GM12878 (cell line): ENCODE measurements at regions not wholly inside any gene's neighbourhood (a gene's known extent, or its start where the extent isn't known, plus 50 kb on each side); places are given as distances from the start of the nearest gene placed in this dataset.
A peak's percentile ranks its signal among the peaks of the same experiment; 100 is the strongest.

Experiments
- ATF3 ChIP-seq: IDR thresholded peaks from 2 replicates; pipeline ENCODE4 v1.6.1; 2011; ENCODE audit warnings: low read depth, mild to moderate bottlenecking, low read length, moderate library complexity, borderline replicate concordance; ENCODE audit errors: extremely low read depth
- CBX3 ChIP-seq: fragments of 200-600 bp; sonication (generic); IDR thresholded peaks from 2 replicates; pipeline ENCODE4 v1.6.1; 2016; ENCODE audit warnings: low read depth, borderline replicate concordance
- FOXK2 ChIP-seq: fragments of 450-650 bp; IDR thresholded peaks from 2 replicates; pipeline ENCODE4 v1.6.1; 2017; ENCODE audit warnings: mild to moderate bottlenecking, moderate library complexity
- HDGF ChIP-seq: fragments of 450-650 bp; IDR thresholded peaks from 2 replicates; pipeline ENCODE4 v1.6.1; 2016; ENCODE audit warnings: antibody characterized with exemption
- IKZF1 ChIP-seq: fragments of 450-650 bp; conservative IDR thresholded peaks from 2 replicates; pipeline ENCODE4 v1.6.1; 2017; ENCODE audit warnings: antibody characterized with exemption, mild to moderate bottlenecking
- NR2C2 ChIP-seq: IDR thresholded peaks from 2 replicates; pipeline ENCODE4 v1.6.1; 2011; ENCODE audit warnings: borderline replicate concordance, low read depth; ENCODE audit not compliant: control insufficient read depth, insufficient read length
- NR2F1 ChIP-seq: fragments of 450-650 bp; conservative IDR thresholded peaks from 2 replicates; pipeline ENCODE4 v1.6.1; 2017; ENCODE audit warnings: mild to moderate bottlenecking
- RELB ChIP-seq: fragments of 450-650 bp; IDR thresholded peaks from 2 replicates; pipeline ENCODE4 v1.6.1; 2017; ENCODE audit warnings: low read depth, mild to moderate bottlenecking, moderate library complexity
- RFX5 ChIP-seq: IDR thresholded peaks from 2 replicates; pipeline ENCODE4 v1.6.1; 2011; ENCODE audit warnings: low read depth, low read length, improper control_type of control experiment
- SMAD1 ChIP-seq: fragments of 450-650 bp; IDR thresholded peaks from 2 replicates; pipeline ENCODE4 v1.6.1; 2018; ENCODE audit warnings: mild to moderate bottlenecking, low read depth; ENCODE audit not compliant: partially characterized antibody
- TBL1XR1 ChIP-seq: IDR thresholded peaks from 2 replicates; pipeline ENCODE4 v1.6.1; 2012; ENCODE audit warnings: low read depth, low read length, improper control_type of control experiment
- WRNIP1 ChIP-seq: IDR thresholded peaks from 2 replicates; pipeline ENCODE4 v1.6.1; 2011; ENCODE audit warnings: low read depth, low read length, improper control_type of control experiment, borderline replicate concordance
- ZBTB4 ChIP-seq: fragments of 450-650 bp; formaldehyde crosslinking; IDR thresholded peaks from 2 replicates; pipeline ENCODE4 v1.4.0; 2022; ENCODE audit warnings: mild to moderate bottlenecking, moderate library complexity
- ZBTB40 ChIP-seq: fragments of 450-650 bp; IDR thresholded peaks from 2 replicates; pipeline ENCODE4 v1.6.1; 2016; ENCODE audit warnings: mild to moderate bottlenecking, moderate library complexity, borderline replicate concordance
- TF ChIP-seq, protein P1 (sequence below): IDR thresholded peaks from 2 replicates; pipeline ENCODE4 v1.6.1; 2012; ENCODE audit warnings: low read depth, low read length, improper control_type of control experiment
- TF ChIP-seq, protein P2 (sequence below): fragments of 450-650 bp; IDR thresholded peaks from 2 replicates; pipeline ENCODE4 v1.6.1; 2017; ENCODE audit warnings: mild to moderate bottlenecking, low read depth, inconsistent platforms; ENCODE audit not compliant: poor library complexity, severe bottlenecking

GRCh38 chr3:106302451-106303221, 433.8 kb upstream of the CBLB start (continued):
- TF ChIP-seq IKZF1: peak; percentile 91
- TF ChIP-seq ATF3: no peak
- TF ChIP-seq, protein P1, sequence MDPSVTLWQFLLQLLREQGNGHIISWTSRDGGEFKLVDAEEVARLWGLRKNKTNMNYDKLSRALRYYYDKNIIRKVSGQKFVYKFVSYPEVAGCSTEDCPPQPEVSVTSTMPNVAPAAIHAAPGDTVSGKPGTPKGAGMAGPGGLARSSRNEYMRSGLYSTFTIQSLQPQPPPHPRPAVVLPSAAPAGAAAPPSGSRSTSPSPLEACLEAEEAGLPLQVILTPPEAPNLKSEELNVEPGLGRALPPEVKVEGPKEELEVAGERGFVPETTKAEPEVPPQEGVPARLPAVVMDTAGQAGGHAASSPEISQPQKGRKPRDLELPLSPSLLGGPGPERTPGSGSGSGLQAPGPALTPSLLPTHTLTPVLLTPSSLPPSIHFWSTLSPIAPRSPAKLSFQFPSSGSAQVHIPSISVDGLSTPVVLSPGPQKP: no peak
- TF ChIP-seq FOXK2: no peak
- TF ChIP-seq NR2C2: no peak
- TF ChIP-seq, protein P2, sequence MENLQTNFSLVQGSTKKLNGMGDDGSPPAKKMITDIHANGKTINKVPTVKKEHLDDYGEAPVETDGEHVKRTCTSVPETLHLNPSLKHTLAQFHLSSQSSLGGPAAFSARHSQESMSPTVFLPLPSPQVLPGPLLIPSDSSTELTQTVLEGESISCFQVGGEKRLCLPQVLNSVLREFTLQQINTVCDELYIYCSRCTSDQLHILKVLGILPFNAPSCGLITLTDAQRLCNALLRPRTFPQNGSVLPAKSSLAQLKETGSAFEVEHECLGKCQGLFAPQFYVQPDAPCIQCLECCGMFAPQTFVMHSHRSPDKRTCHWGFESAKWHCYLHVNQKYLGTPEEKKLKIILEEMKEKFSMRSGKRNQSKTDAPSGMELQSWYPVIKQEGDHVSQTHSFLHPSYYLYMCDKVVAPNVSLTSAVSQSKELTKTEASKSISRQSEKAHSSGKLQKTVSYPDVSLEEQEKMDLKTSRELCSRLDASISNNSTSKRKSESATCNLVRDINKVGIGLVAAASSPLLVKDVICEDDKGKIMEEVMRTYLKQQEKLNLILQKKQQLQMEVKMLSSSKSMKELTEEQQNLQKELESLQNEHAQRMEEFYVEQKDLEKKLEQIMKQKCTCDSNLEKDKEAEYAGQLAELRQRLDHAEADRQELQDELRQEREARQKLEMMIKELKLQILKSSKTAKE: peak; percentile 90
- TF ChIP-seq NR2F1: peak; percentile 53
- 0 out of 2 replicates have a peak, but pooled peaks have one; percentile 55 for TF ChIP-seq WRNIP1
- no peak for TF ChIP-seq HDGF
- TF ChIP-seq RFX5: no peak
- TF ChIP-seq RELB: peak; percentile 92
- TF ChIP-seq TBL1XR1: peak; percentile 94
- no peak for TF ChIP-seq CBX3
- no peak for TF ChIP-seq ZBTB4 (CRISPR knock-in tag)
- no peak for TF ChIP-seq ZBTB40
- peak; percentile 64 for TF ChIP-seq SMAD1
